ENCODE measurements at regions not wholly inside any gene's neighbourhood (a gene's known extent, or its start where the extent isn't known, plus 50 kb on each side); places are given as distances from the start of the nearest gene placed in this dataset.

DNA sequence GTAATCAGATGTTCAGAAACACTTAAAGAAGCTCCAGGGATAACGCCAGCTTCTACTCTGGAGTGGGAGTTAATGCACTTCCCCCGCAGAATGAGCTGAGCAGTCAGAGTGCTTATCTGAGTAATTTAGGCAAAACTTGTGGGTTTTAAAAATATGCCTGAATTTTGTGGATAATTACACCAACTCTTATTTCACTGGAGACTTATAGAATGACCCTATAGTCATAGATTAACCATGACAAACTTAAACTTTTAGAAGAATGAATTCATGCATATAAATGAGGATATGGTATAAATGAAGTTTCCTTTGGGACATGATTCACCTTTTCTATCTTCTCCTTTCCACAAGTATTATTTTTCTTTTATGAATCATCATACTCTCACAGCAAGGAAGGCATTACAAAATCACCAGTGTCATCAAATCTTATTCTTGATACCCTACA lies 241.1 kb upstream of the FBXO33 start:
- TF ChIP-seq POLR2AphosphoS5 (IDR thresholded peaks at IDR 0.05; ENCODE audit: insufficient read depth in 1 of 2, low read depth in 1 of 2): no peak
- TF ChIP-seq, protein P1, sequence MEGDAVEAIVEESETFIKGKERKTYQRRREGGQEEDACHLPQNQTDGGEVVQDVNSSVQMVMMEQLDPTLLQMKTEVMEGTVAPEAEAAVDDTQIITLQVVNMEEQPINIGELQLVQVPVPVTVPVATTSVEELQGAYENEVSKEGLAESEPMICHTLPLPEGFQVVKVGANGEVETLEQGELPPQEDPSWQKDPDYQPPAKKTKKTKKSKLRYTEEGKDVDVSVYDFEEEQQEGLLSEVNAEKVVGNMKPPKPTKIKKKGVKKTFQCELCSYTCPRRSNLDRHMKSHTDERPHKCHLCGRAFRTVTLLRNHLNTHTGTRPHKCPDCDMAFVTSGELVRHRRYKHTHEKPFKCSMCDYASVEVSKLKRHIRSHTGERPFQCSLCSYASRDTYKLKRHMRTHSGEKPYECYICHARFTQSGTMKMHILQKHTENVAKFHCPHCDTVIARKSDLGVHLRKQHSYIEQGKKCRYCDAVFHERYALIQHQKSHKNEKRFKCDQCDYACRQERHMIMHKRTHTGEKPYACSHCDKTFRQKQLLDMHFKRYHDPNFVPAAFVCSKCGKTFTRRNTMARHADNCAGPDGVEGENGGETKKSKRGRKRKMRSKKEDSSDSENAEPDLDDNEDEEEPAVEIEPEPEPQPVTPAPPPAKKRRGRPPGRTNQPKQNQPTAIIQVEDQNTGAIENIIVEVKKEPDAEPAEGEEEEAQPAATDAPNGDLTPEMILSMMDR (IDR thresholded peaks at IDR 0.05): no peak
